HepG2 (cell line): ENCODE measurements at regions not wholly inside any gene's neighbourhood (a gene's known extent, or its start where the extent isn't known, plus 50 kb on each side); places are given as distances from the start of the nearest gene placed in this dataset.

Experiments used
- ATAC-seq: fragments of 200-7000 bp; cut with Tn5 transposase; 3 replicates; pipeline ENCODE4 v1.9.1; 2020; ENCODE audit warnings: mild to moderate bottlenecking, moderate library complexity
- BruUV-seq: library from RNA; stranded (reverse); fragments of 400-500 nt; replicated peaks from 2 replicates; lab custom pipeline; 2021; lab: Mats Ljungman, UMichigan
- CTCF ChIA-PET: fragments of 300-600 bp; formaldehyde crosslinking; extraction: SDS; loops from one replicate; lab custom pipeline; 2021; ENCODE audit warnings: low total read pairs, inconsistent platforms, low intra/inter-chr PET ratio; lab: Yijun Ruan, JAX
- POLR2A ChIA-PET: fragments of 350-600 bp; sonication (Branson Sonifier 250); formaldehyde crosslinking; loops from one replicate; lab custom pipeline; 2020; ENCODE audit warnings: antibody characterized with exemption, inconsistent platforms; lab: Yijun Ruan, JAX
- DNase-seq: peaks from one replicate; pipeline ENCODE4 v3.0.0-alpha.2; 2015; ENCODE audit warnings: low spot score
- FAIRE-seq: peaks from 3 replicates; lab custom pipeline; 2011; peaks lifted over from hg19 to GRCh38; lab: Jason Lieb, UNC
- H2AFZ ChIP-seq: one replicate; pipeline ENCODE4 v1.6.1; 2011; ENCODE audit warnings: low read length, inconsistent platforms
- H3K27ac ChIP-seq: fragments of 300-600 bp; 3 replicates; pipeline ENCODE4 v1.8.0; 2011; ENCODE audit warnings: mixed run types, mild to moderate bottlenecking, mixed read lengths, low read length, inconsistent platforms; ENCODE audit not compliant: insufficient read depth; ENCODE audit errors: extremely low read length
- H3K27me3 ChIP-seq, 2 experiments: fragments of 200-600 bp in 1 of 2; 2 replicates in 1 of 2; 3 replicates in 1 of 2; pipeline versions ENCODE4 v1.6.0 to v1.8.0; 2011; ENCODE audit warnings: low read length in 2 of 2, mild to moderate bottlenecking in 2 of 2, moderate library complexity in 2 of 2, inconsistent platforms in 1 of 2; ENCODE audit not compliant: insufficient read depth in 2 of 2, control insufficient read depth in 1 of 2
- H3K36me3 ChIP-seq, 2 experiments: fragments of 200-600 bp in 1 of 2; replicated peaks in 1 of 2; 2 replicates in 1 of 2; 3 replicates in 1 of 2; pipeline versions ENCODE4 v1.5.1 to v1.8.0; 2011; ENCODE audit warnings: low read length in 2 of 2, inconsistent platforms in 1 of 2; ENCODE audit not compliant: insufficient read depth in 2 of 2, control insufficient read depth in 1 of 2
- H3K4me1 ChIP-seq: 2 replicates; pipeline ENCODE4 v1.5.1; 2012; ENCODE audit warnings: low read length, inconsistent platforms; ENCODE audit not compliant: insufficient read depth
- H3K4me2 ChIP-seq: 2 replicates; pipeline ENCODE4 v1.6.0; 2011; ENCODE audit warnings: low read depth, low read length, inconsistent platforms
- H3K4me3 ChIP-seq, 3 experiments: fragments of 200-600 bp in 1 of 3; sonication (generic), shearing (Covaris generic) in 1 of 3; replicated peaks in 1 of 3; 2 replicates each; pipeline ENCODE4 v1.5.1; 2011 to 2016; ENCODE audit warnings: low read length in 3 of 3, inconsistent platforms in 2 of 3, low read depth in 2 of 3, mild to moderate bottlenecking in 2 of 3, control low read depth in 1 of 3, mixed read lengths in 1 of 3; ENCODE audit not compliant: insufficient read depth in 1 of 3
- H3K79me2 ChIP-seq: one replicate; pipeline ENCODE4 v1.6.1; 2011; ENCODE audit warnings: low read length, inconsistent platforms; ENCODE audit not compliant: insufficient read depth
- H3K9ac ChIP-seq: 2 replicates; pipeline ENCODE4 v1.6.0; 2011; ENCODE audit warnings: mild to moderate bottlenecking, low read depth, low read length, inconsistent platforms; ENCODE audit not compliant: insufficient read depth
- H3K9me3 ChIP-seq: 2 replicates; pipeline ENCODE4 v1.5.1; 2012; ENCODE audit warnings: mild to moderate bottlenecking, low read length
- H4K20me1 ChIP-seq: 2 replicates; pipeline ENCODE4 v1.6.0; 2011; ENCODE audit warnings: inconsistent platforms, mild to moderate bottlenecking, low read length, moderate library complexity; ENCODE audit not compliant: insufficient read depth
- FOXM1 ChIP-seq: sonication (generic); formaldehyde crosslinking; IDR thresholded peaks from 2 replicates; pipeline ENCODE4 v1.5.0; 2020; ENCODE audit warnings: missing genetic modification reagents
- IKZF5 ChIP-seq: IDR thresholded peaks from 2 replicates; pipeline ENCODE4 v1.6.1; 2018; ENCODE audit warnings: missing genetic modification reagents, mild to moderate bottlenecking, missing compliant biosample characterization
- JDP2 ChIP-seq: sonication (generic); formaldehyde crosslinking; IDR thresholded peaks from 2 replicates; pipeline ENCODE4 v1.8.1; 2022; ENCODE audit warnings: missing genetic modification reagents, borderline replicate concordance
- NFE2L2 ChIP-seq: fragments of 150-350 bp; IDR thresholded peaks from 2 replicates; pipeline ENCODE4 v1.6.1; 2014; ENCODE audit warnings: low read length
- NR1H2 ChIP-seq: sonication (generic); formaldehyde crosslinking; IDR thresholded peaks from 2 replicates; pipeline ENCODE4 v1.8.1; 2022; ENCODE audit warnings: low read depth, missing genetic modification reagents, borderline replicate concordance
- RARG ChIP-seq: sonication (generic); formaldehyde crosslinking; IDR thresholded peaks from 2 replicates; pipeline ENCODE4 v1.4.0; 2020; ENCODE audit warnings: low read depth, mild to moderate bottlenecking, missing genetic modification reagents
- SMYD3 ChIP-seq: sonication (generic); formaldehyde crosslinking; IDR thresholded peaks from 2 replicates; pipeline ENCODE4 v1.8.1; 2023; ENCODE audit warnings: mild to moderate bottlenecking, missing genetic modification reagents
- SRY ChIP-seq: sonication (generic); formaldehyde crosslinking; IDR thresholded peaks from 2 replicates; pipeline ENCODE4 v1.8.0; 2022; ENCODE audit warnings: mild to moderate bottlenecking, missing genetic modification reagents
- TBL1XR1 ChIP-seq: fragments of 150-350 bp; IDR thresholded peaks from 2 replicates; pipeline ENCODE4 v1.6.1; 2014; ENCODE audit warnings: borderline replicate concordance, low read length; ENCODE audit not compliant: partially characterized antibody
- ZNF431 ChIP-seq: sonication (generic); formaldehyde crosslinking; IDR thresholded peaks from 2 replicates; pipeline ENCODE4 v1.9.0; 2022; ENCODE audit warnings: missing genetic modification reagents, low read depth, mild to moderate bottlenecking, borderline replicate concordance
- ZNF446 ChIP-seq: sonication (generic); formaldehyde crosslinking; IDR thresholded peaks from 2 replicates; pipeline ENCODE4 v1.5.0; 2020; ENCODE audit warnings: mild to moderate bottlenecking, missing genetic modification reagents
- ZNF512B ChIP-seq: sonication (generic); formaldehyde crosslinking; IDR thresholded peaks from 2 replicates; pipeline ENCODE4 v1.5.1; 2020; ENCODE audit warnings: missing genetic modification reagents, mild to moderate bottlenecking, borderline replicate concordance
- ZNF562 ChIP-seq: sonication (generic); formaldehyde crosslinking; IDR thresholded peaks from 2 replicates; pipeline ENCODE4 v1.8.0; 2022; ENCODE audit warnings: missing genetic modification reagents, borderline replicate concordance
- ZNF629 ChIP-seq: sonication (generic); formaldehyde crosslinking; conservative IDR thresholded peaks from 2 replicates; pipeline ENCODE4 v1.5.0; 2020; ENCODE audit warnings: missing genetic modification reagents
- ZNF7 ChIP-seq: IDR thresholded peaks from 2 replicates; pipeline ENCODE4 v1.6.1; 2016; ENCODE audit warnings: missing biosample characterization, missing genetic modification reagents
- WGBS: methylation state at CpG from one replicate; pipeline ENCODE4 v1.1.6; 2017; ENCODE audit warnings: low lambda C conversion rate; 5-methylcytosine and 5-hydroxymethylcytosine counted together
- in situ Hi-C: cut with HindIII; loops from 2 replicates; pipeline ENCODE4 v1.10.0; 2017; ENCODE audit warnings: low pct_unique_long_range_greater_than_20kb; ENCODE audit not compliant: extremely low pct_ligation_motif_present
- intact Hi-C: fragments of 100-400 bp; cut with micrococcal nuclease; formaldehyde crosslinking; loops from one replicate; pipeline ENCODE4 v1.10.0; 2022; ENCODE audit not compliant: unreplicated experiment

- Histone ChIP-seq H2AFZ (no peak overlapping the region), H3K9me3 (peaks cover 3% of the 10 kb centered on the region; the same call in 1 of the 2 replicates), H3K4me3 (no peak overlapping the region), H3K36me3 (no peaks in the 10 kb centered on the region), H3K4me1 (no peaks in the 10 kb centered on the region), H3K27ac (no peak overlapping the region), H3K9ac (no peak overlapping the region), H3K4me2 (no peak overlapping the region), H4K20me1 (no peaks in the 10 kb centered on the region), H3K79me2 (no peaks in the 10 kb centered on the region), H3K27me3 (no peaks in the 10 kb centered on the region)
- TF ChIP-seq FOXM1 (no peak), SMYD3 (CRISPR knock-in tag) (no peak), TBL1XR1 (no peak), RARG (no peak), NFE2L2 (0 out of 2 replicates have a peak, but pooled peaks have one; percentile 21), JDP2 (CRISPR knock-in tag) (no peak), ZNF7 (CRISPR knock-in tag) (no peak)
- FAIRE-seq, result no peak
- intact Hi-C loops, result no loop called here
- in situ Hi-C loops, result no loop called here
- DNase-seq, result no peak
- ATAC-seq, result no peak
- WGBS, result 0% methylated on average over 4 of the region's 5 CpGs
- ChIA-PET POLR2A (no interaction called here), CTCF (no interaction called here)
- BruUV-seq, result no TSS peak
Observed at GRCh38 chr11:110812086-110812733, 100.0 kb upstream of the ARHGAP20 start.

- DNase-seq, result no peak
- Histone ChIP-seq H3K9ac (no peak overlapping the region), H3K27me3 (no peaks in the 10 kb centered on the region), H2AFZ (no peak overlapping the region), H4K20me1 (no peaks in the 10 kb centered on the region), H3K27ac (no peak overlapping the region), H3K9me3 (peaks cover 3% of the 10 kb centered on the region; the same call in 1 of the 2 replicates), H3K4me3 (no peak overlapping the region), H3K79me2 (no peaks in the 10 kb centered on the region), H3K36me3 (no peaks in the 10 kb centered on the region), H3K4me2 (no peak overlapping the region), H3K4me1 (no peaks in the 10 kb centered on the region)
- intact Hi-C loops (no loop called here), in situ Hi-C loops (no loop called here)
- FAIRE-seq, result no peak
- 3% methylated on average over 6 of the region's 6 CpGs for WGBS
- no peak for TF ChIP-seq ZNF431 (CRISPR knock-in tag)
- TF ChIP-seq ZNF512B (CRISPR knock-in tag), result no peak
- no peak for TF ChIP-seq IKZF5 (CRISPR knock-in tag)
- no peak for TF ChIP-seq ZNF629 (CRISPR knock-in tag)
- TF ChIP-seq ZNF446 (CRISPR knock-in tag), result no peak
- TF ChIP-seq SRY (CRISPR knock-in tag), result no peak
- no peak for TF ChIP-seq ZNF562 (CRISPR knock-in tag)
- TF ChIP-seq NR1H2 (CRISPR knock-in tag), result no peak
- ChIA-PET POLR2A (no interaction called here), CTCF (no interaction called here)
- ATAC-seq, result no peak
- BruUV-seq, result no TSS peak
Observed at GRCh38 chr11:110809417-110810199, 97.4 kb upstream of the ARHGAP20 start.
